ENCODE measurements at regions not wholly inside any gene's neighbourhood (a gene's known extent, or its start where the extent isn't known, plus 50 kb on each side); places are given as distances from the start of the nearest gene placed in this dataset.
A peak's percentile ranks its signal among the peaks of the same experiment; 100 is the strongest.

DNA sequence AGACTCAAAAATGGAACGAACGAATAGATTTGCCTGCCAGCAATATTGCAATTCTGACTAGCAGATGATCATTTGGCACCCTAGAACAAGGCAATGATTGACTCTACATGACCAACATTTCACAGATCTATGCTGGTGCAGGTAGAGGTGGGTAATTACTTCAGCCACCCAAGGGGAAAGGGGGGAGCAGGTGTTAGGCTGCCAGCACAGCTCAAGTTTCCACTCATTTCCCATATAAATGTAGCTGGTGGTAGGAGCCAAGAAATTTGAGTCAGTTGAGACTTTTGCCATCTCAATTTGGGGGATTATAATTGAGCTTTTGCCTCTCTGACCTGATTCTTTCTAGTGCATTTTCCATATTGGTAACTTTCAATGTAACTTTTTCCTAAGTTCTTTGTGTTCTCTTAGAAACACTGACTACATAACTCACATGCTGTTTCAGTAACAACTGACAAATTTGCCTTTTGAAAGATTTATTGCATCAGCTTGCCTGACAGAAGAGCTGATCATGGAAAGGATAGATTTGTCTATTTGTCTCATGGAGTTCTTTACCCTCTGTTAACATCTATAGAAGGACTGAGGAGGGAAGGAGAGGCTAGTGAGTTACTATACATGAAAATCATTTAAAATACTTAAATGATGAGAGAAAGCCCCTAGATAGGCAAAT is 902.5 kb downstream of the ZPLD1 start:
- TF ChIP-seq TARDBP (IDR thresholded peaks at IDR 0.05), result no peak
- TF ChIP-seq, protein P1, sequence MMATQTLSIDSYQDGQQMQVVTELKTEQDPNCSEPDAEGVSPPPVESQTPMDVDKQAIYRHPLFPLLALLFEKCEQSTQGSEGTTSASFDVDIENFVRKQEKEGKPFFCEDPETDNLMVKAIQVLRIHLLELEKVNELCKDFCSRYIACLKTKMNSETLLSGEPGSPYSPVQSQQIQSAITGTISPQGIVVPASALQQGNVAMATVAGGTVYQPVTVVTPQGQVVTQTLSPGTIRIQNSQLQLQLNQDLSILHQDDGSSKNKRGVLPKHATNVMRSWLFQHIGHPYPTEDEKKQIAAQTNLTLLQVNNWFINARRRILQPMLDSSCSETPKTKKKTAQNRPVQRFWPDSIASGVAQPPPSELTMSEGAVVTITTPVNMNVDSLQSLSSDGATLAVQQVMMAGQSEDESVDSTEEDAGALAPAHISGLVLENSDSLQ (IDR thresholded peaks at IDR 0.05), result 0 out of 2 replicates have a peak, but pooled peaks have one; percentile 44
- TF ChIP-seq L3MBTL2 (conservative IDR thresholded peaks at IDR 0.05), result no peak
- no peak for TF ChIP-seq FOXK2 (IDR thresholded peaks at IDR 0.05)
- TF ChIP-seq FOXM1 (IDR thresholded peaks at IDR 0.05; ENCODE audit: borderline replicate concordance), result no peak

Measured in HEK293T (cell line).